Tibial nerve (tissue), 4 donors: ENCODE measurements at regions not wholly inside any gene's neighbourhood (a gene's known extent, or its start where the extent isn't known, plus 50 kb on each side); places are given as distances from the start of the nearest gene placed in this dataset.

Experiments used
- CTCF ChIP-seq, 5 experiments: fragments of 200-600 bp in 3 of 5; fragments of 450-650 bp in 2 of 5; sonication (generic) in 3 of 5; IDR thresholded peaks; one replicate each; pipeline ENCODE4 v1.5.1; 2016 to 2019; ENCODE audit warnings: antibody characterized with exemption in 5 of 5, mild to moderate bottlenecking in 3 of 5, moderate library complexity in 2 of 5
- EP300 ChIP-seq, 2 donors: sonication (generic); formaldehyde crosslinking; IDR thresholded peaks; one replicate each; pipeline ENCODE4 v1.6.1; 2017; ENCODE audit warnings: antibody characterized with exemption in 2 of 2, mild to moderate bottlenecking in 1 of 2
- POLR2A ChIP-seq, 2 donors: fragments of 450-650 bp; IDR thresholded peaks; one replicate each; pipeline ENCODE4 v1.6.1; 2017; ENCODE audit warnings: antibody characterized with exemption in 2 of 2, mild to moderate bottlenecking in 2 of 2, moderate library complexity in 2 of 2

- TF ChIP-seq CTCF (IDR thresholded peaks at IDR 0.05) = no peak
- TF ChIP-seq POLR2A (IDR thresholded peaks at IDR 0.05) = no peak
- TF ChIP-seq EP300 (IDR thresholded peaks at IDR 0.05) = no peak
Measured at GRCh38 chr4:128462103-128462783, 174.6 kb upstream of the PGRMC2 start.
